GM12892 (cell line): ENCODE measurements at regions not wholly inside any gene's neighbourhood (a gene's known extent, or its start where the extent isn't known, plus 50 kb on each side); places are given as distances from the start of the nearest gene placed in this dataset.

ENCODE experiments used
- POLR2A ChIP-seq: IDR thresholded peaks from 2 replicates; pipeline ENCODE4 v1.6.1; 2011; ENCODE audit warnings: low read depth, low read length, control low read depth
- TAF1 ChIP-seq: IDR thresholded peaks from 2 replicates; pipeline ENCODE4 v1.6.1; 2011; ENCODE audit warnings: low read depth, mild to moderate bottlenecking, control low read depth, low read length, borderline replicate concordance

DNA sequence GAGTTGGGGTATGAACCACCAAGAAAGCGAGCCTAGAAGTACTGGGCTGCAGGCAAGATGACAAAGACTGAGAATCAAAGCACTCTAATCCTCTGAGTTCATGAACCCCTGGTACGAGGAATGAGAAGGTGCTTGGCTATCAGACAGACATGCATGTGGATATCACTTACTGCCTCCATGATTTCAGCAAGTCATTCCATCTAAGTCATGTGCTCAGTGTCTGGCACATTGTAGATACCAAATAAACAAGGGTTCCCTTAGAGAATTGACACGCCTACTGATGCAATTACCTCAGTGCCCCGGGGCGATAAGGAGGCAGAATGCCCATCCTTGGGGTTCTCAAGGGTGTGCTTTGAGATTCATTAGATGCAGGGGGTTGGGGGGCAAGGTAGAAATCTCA lies 125.6 kb upstream of the PKDCC start:
- TF ChIP-seq TAF1 = no peak
- no peak for TF ChIP-seq POLR2A
